A549 (cell line): ENCODE measurements at regions not wholly inside any gene's neighbourhood (a gene's known extent, or its start where the extent isn't known, plus 50 kb on each side); places are given as distances from the start of the nearest gene placed in this dataset.

Experiments
- CHD2 ChIP-seq: fragments of 150-350 bp; IDR thresholded peaks from 2 replicates; pipeline ENCODE4 v1.6.1; 2014; ENCODE audit warnings: low read length; ENCODE audit not compliant: partially characterized antibody
- CTCF ChIP-seq: fragments of >200 bp; sonication (Bioruptor Twin); formaldehyde crosslinking; IDR thresholded peaks from 3 replicates; pipeline ENCODE4 v1.5.1; 2016
- EHMT2 ChIP-seq: fragments of 200-600 bp; sonication (generic); IDR thresholded peaks from 2 replicates; pipeline ENCODE4 v1.6.1; 2016; ENCODE audit warnings: antibody characterized with exemption, low read depth, mild to moderate bottlenecking, moderate library complexity
- EP300 ChIP-seq, 2 experiments: fragments of >200 bp; sonication (Bioruptor Twin); formaldehyde crosslinking; IDR thresholded peaks; 2 replicates in 1 of 2; 3 replicates in 1 of 2; pipeline ENCODE4 v1.6.1; 2016 to 2017
- MAX ChIP-seq: IDR thresholded peaks from 2 replicates; pipeline ENCODE4 v1.6.1; 2012
- NPAS2 ChIP-seq: fragments of 250-450 bp; sonication (Bioruptor Pico); IDR thresholded peaks from 2 replicates; pipeline ENCODE4 v1.8.0; 2022; ENCODE audit warnings: mild to moderate bottlenecking, moderate library complexity, borderline replicate concordance
- RARB ChIP-seq: fragments of 250-450 bp; sonication (Bioruptor Pico); IDR thresholded peaks from 2 replicates; pipeline ENCODE4 v1.8.0; 2021; ENCODE audit warnings: mild to moderate bottlenecking, moderate library complexity
- ZFP36 ChIP-seq: fragments of 450-650 bp; IDR thresholded peaks from 2 replicates; pipeline ENCODE4 v1.6.1; 2014; ENCODE audit warnings: borderline replicate concordance; ENCODE audit not compliant: partially characterized antibody

- no peak for TF ChIP-seq RARB (CRISPR knock-in tag)
- no peak for TF ChIP-seq CTCF
- TF ChIP-seq MAX = no peak
- TF ChIP-seq NPAS2 (CRISPR knock-in tag) = no peak
- TF ChIP-seq CHD2 = no peak
- no peak for TF ChIP-seq EP300 (IDR thresholded peaks at IDR 0.05)
- no peak for TF ChIP-seq EHMT2
- TF ChIP-seq ZFP36 = no peak
These were observed 128.5 kb upstream of the FRMD6 start for GRCh38 chr14:51523243-51523642.
